Upper lobe of right lung (tissue), 1 donor: ENCODE measurements at regions not wholly inside any gene's neighbourhood (a gene's known extent, or its start where the extent isn't known, plus 50 kb on each side); places are given as distances from the start of the nearest gene placed in this dataset.
"Not testable (repeated sequence)": the region's sequence is repeated elsewhere in the genome, so short reads cannot be mapped to it uniquely, and the experiment has no call there.

Experiments used
- ATAC-seq: fragments of 200-7000 bp; cut with Tn5 transposase; one replicate; pipeline ENCODE4 v1.9.1; 2020; ENCODE audit warnings: mild to moderate bottlenecking, moderate library complexity
- DNase-seq: peaks from one replicate; pipeline ENCODE4 v3.0.0-alpha.2; 2020
- H3K27ac ChIP-seq: fragments of 200-600 bp; one replicate; pipeline ENCODE4 v1.8.0; 2022
- H3K27me3 ChIP-seq: fragments of 200-600 bp; one replicate; pipeline ENCODE4 v1.8.0; 2022; ENCODE audit warnings: mild to moderate bottlenecking
- H3K36me3 ChIP-seq: fragments of 200-600 bp; one replicate; pipeline ENCODE4 v1.8.0; 2022
- H3K4me1 ChIP-seq: fragments of 200-600 bp; one replicate; pipeline ENCODE4 v1.8.0; 2022
- H3K4me3 ChIP-seq: fragments of 200-600 bp; one replicate; pipeline ENCODE4 v1.8.0; 2022; ENCODE audit warnings: mild to moderate bottlenecking
- H3K9me3 ChIP-seq: fragments of 200-600 bp; one replicate; pipeline ENCODE4 v1.8.0; 2022
- CTCF ChIP-seq: fragments of 200-600 bp; IDR thresholded peaks from one replicate; pipeline ENCODE4 v1.8.0; 2022; ENCODE audit warnings: antibody characterized with exemption
- intact Hi-C: fragments of 100-400 bp; cut with DNase I; formaldehyde crosslinking; loops from one replicate; pipeline ENCODE4 v1.11.0; 2022
- donor health status: DM: no; HTN: yes; CAD: no; lungs with severe emphysema.

GRCh38 chr10:21379143-21379542 is 146.3 kb downstream of the SKIDA1 start:
- H3K4me1 ChIP-seq: no peaks in the 10 kb centered on the region
- no peaks in the 10 kb centered on the region for H3K36me3 ChIP-seq
- no peaks in the 10 kb centered on the region for H3K27me3 ChIP-seq
- ATAC-seq: no peak
- intact Hi-C loops: no loop called here
- no peak for TF ChIP-seq CTCF
- H3K9me3 ChIP-seq: no peaks in the 10 kb centered on the region
- H3K4me3 ChIP-seq: no peak overlapping the region
- DNase-seq: no peak
- H3K27ac ChIP-seq: no peak overlapping the region

- H3K27me3 ChIP-seq, DNase-seq, H3K4me1 ChIP-seq, ATAC-seq, H3K4me3 ChIP-seq, H3K27ac ChIP-seq, H3K9me3 ChIP-seq, H3K36me3 ChIP-seq, intact Hi-C loops: not testable (repeated sequence)
These were observed 150.2 kb downstream of the SKIDA1 start for GRCh38 chr10:21375274-21375673.

GRCh38 chr10:21373881-21374280 is 151.6 kb downstream of the SKIDA1 start:
- H3K9me3 ChIP-seq, H3K4me3 ChIP-seq, H3K27me3 ChIP-seq, intact Hi-C loops, DNase-seq, H3K4me1 ChIP-seq, H3K27ac ChIP-seq, ATAC-seq, H3K36me3 ChIP-seq: not testable (repeated sequence)

GRCh38 chr10:21372651-21373410 is 152.7 kb downstream of the SKIDA1 start:
- no peak for TF ChIP-seq CTCF
- intact Hi-C loops: no loop called here

GRCh38 chr10:21369697-21370096 is 155.8 kb downstream of the SKIDA1 start:
- Histone ChIP-seq H3K36me3 (no peaks in the 10 kb centered on the region), H3K9me3 (no peaks in the 10 kb centered on the region), H3K4me1 (peaks cover 10% of the 10 kb centered on the region), H3K27ac (no peak overlapping the region), H3K4me3 (no peak overlapping the region), H3K27me3 (no peaks in the 10 kb centered on the region)
- no peak for ATAC-seq
- TF ChIP-seq CTCF: no peak
- intact Hi-C loops: no loop called here
- DNase-seq: no peak

More at GRCh38 chr10:21372651-21373410, 152.7 kb downstream of the SKIDA1 start:
- ATAC-seq (peak; percentile 96), DNase-seq (no peak)
- Histone ChIP-seq H3K4me3 (no peak overlapping the region), H3K36me3 (no peaks in the 10 kb centered on the region), H3K9me3 (no peaks in the 10 kb centered on the region), H3K27me3 (no peaks in the 10 kb centered on the region), H3K27ac (no peak overlapping the region), H3K4me1 (peaks cover 5% of the 10 kb centered on the region)

- no peaks in the 10 kb centered on the region for H3K9me3 ChIP-seq
- ATAC-seq: no peak
- no peak overlapping the region for H3K4me3 ChIP-seq
- no peaks in the 10 kb centered on the region for H3K27me3 ChIP-seq
- DNase-seq: no peak
- H3K4me1 ChIP-seq: peaks cover 18% of the 10 kb centered on the region
- intact Hi-C loops: no loop called here
- no peaks in the 10 kb centered on the region for H3K36me3 ChIP-seq
- no peak for TF ChIP-seq CTCF
- H3K27ac ChIP-seq: no peak overlapping the region
These were observed 156.6 kb downstream of the SKIDA1 start for GRCh38 chr10:21368728-21369425.
